ENCODE measurements at regions not wholly inside any gene's neighbourhood (a gene's known extent, or its start where the extent isn't known, plus 50 kb on each side); places are given as distances from the start of the nearest gene placed in this dataset.
A peak's percentile ranks its signal among the peaks of the same experiment; 100 is the strongest.

GRCh38 chr1:14031461-14031860, 331.5 kb downstream of the PRDM2 start:
- Mint-ChIP-seq H3K27me3 (peaks cover 10% of the 10 kb centered on the region), H3K4me1 (no peaks in the 10 kb centered on the region), H3K9me3 (no peaks in the 10 kb centered on the region), H3K4me3 (no peak overlapping the region), H3K36me3 (no peaks in the 10 kb centered on the region), H3K27ac (no peak overlapping the region)

GRCh38 chr1:14034506-14034905, 334.5 kb downstream of the PRDM2 start:
- peaks cover 12% of the 10 kb centered on the region for H3K27me3 Mint-ChIP-seq
- no peak overlapping the region for H3K4me3 Mint-ChIP-seq
- H3K4me1 Mint-ChIP-seq: no peaks in the 10 kb centered on the region

GRCh38 chr1:14037101-14037847, 337.3 kb downstream of the PRDM2 start:
- Mint-ChIP-seq H3K4me3 (no peak overlapping the region), H3K27ac (no peak overlapping the region), H3K36me3 (peaks cover 1% of the 10 kb centered on the region), H3K9me3 (peaks cover 8% of the 10 kb centered on the region), H3K27me3 (peaks cover 8% of the 10 kb centered on the region), H3K4me1 (no peaks in the 10 kb centered on the region)

More at GRCh38 chr1:14034506-14034905, 334.5 kb downstream of the PRDM2 start:
- Mint-ChIP-seq H3K9me3 (no peaks in the 10 kb centered on the region), H3K36me3 (no peaks in the 10 kb centered on the region), H3K27ac (no peak overlapping the region)

GRCh38 chr1:14039582-14040430, 339.8 kb downstream of the PRDM2 start:
- peaks cover 9% of the 10 kb centered on the region for H3K27me3 Mint-ChIP-seq
- H3K27ac Mint-ChIP-seq: no peak overlapping the region
- peaks cover 1% of the 10 kb centered on the region for H3K36me3 Mint-ChIP-seq
- peaks cover 18% of the 10 kb centered on the region for H3K9me3 Mint-ChIP-seq
- no peaks in the 10 kb centered on the region for H3K4me1 Mint-ChIP-seq
- H3K4me3 Mint-ChIP-seq: no peak overlapping the region

- H3K27ac Mint-ChIP-seq: no peak overlapping the region
- H3K4me1 Mint-ChIP-seq: no peaks in the 10 kb centered on the region
- H3K9me3 Mint-ChIP-seq: no peaks in the 10 kb centered on the region
- H3K4me3 Mint-ChIP-seq: no peak overlapping the region
- H3K36me3 Mint-ChIP-seq: no peaks in the 10 kb centered on the region
- peaks cover 14% of the 10 kb centered on the region for H3K27me3 Mint-ChIP-seq
Observed at GRCh38 chr1:14049965-14050364, 350.0 kb downstream of the PRDM2 start.

GRCh38 chr1:14055442-14056223, 355.6 kb downstream of the PRDM2 start:
- Mint-ChIP-seq H3K27me3 (peaks cover 10% of the 10 kb centered on the region), H3K4me1 (no peaks in the 10 kb centered on the region), H3K27ac (no peak overlapping the region), H3K4me3 (no peak overlapping the region), H3K36me3 (no peaks in the 10 kb centered on the region), H3K9me3 (no peaks in the 10 kb centered on the region)

- Mint-ChIP-seq H3K9me3 (no peaks in the 10 kb centered on the region), H3K4me3 (no peak overlapping the region), H3K36me3 (no peaks in the 10 kb centered on the region), H3K27me3 (peaks cover 11% of the 10 kb centered on the region), H3K27ac (no peak overlapping the region), H3K4me1 (no peaks in the 10 kb centered on the region)
Observed at GRCh38 chr1:14057640-14058039, 357.7 kb downstream of the PRDM2 start.

GRCh38 chr1:14061204-14061603, 361.2 kb downstream of the PRDM2 start:
- peaks cover 5% of the 10 kb centered on the region for H3K27me3 Mint-ChIP-seq
- H3K4me1 Mint-ChIP-seq: no peaks in the 10 kb centered on the region
- no peaks in the 10 kb centered on the region for H3K9me3 Mint-ChIP-seq
- no peaks in the 10 kb centered on the region for H3K36me3 Mint-ChIP-seq
- no peak overlapping the region for H3K27ac Mint-ChIP-seq
- H3K4me3 Mint-ChIP-seq: no peak overlapping the region

GRCh38 chr1:14061722-14062121, 361.7 kb downstream of the PRDM2 start:
- Mint-ChIP-seq H3K9me3 (no peaks in the 10 kb centered on the region), H3K4me1 (no peaks in the 10 kb centered on the region), H3K36me3 (no peaks in the 10 kb centered on the region), H3K27ac (no peak overlapping the region), H3K27me3 (peaks cover 5% of the 10 kb centered on the region), H3K4me3 (no peak overlapping the region)

GRCh38 chr1:14062669-14063068, 362.7 kb downstream of the PRDM2 start:
- peak overlapping the region; percentile 2 for H3K27ac Mint-ChIP-seq
- H3K4me1 Mint-ChIP-seq: no peaks in the 10 kb centered on the region
- peaks cover 8% of the 10 kb centered on the region for H3K27me3 Mint-ChIP-seq
- no peaks in the 10 kb centered on the region for H3K36me3 Mint-ChIP-seq
- no peak overlapping the region for H3K4me3 Mint-ChIP-seq
- no peaks in the 10 kb centered on the region for H3K9me3 Mint-ChIP-seq

GRCh38 chr1:14064649-14065442, 364.9 kb downstream of the PRDM2 start:
- H3K4me3 Mint-ChIP-seq: no peak overlapping the region
- no peak overlapping the region for H3K27ac Mint-ChIP-seq
- H3K4me1 Mint-ChIP-seq: no peaks in the 10 kb centered on the region
- H3K9me3 Mint-ChIP-seq: no peaks in the 10 kb centered on the region
- H3K27me3 Mint-ChIP-seq: peaks cover 5% of the 10 kb centered on the region
- H3K36me3 Mint-ChIP-seq: no peaks in the 10 kb centered on the region

- H3K27ac Mint-ChIP-seq: no peak overlapping the region
- H3K4me3 Mint-ChIP-seq: no peak overlapping the region
- H3K27me3 Mint-ChIP-seq: peaks cover 5% of the 10 kb centered on the region
- no peaks in the 10 kb centered on the region for H3K4me1 Mint-ChIP-seq
- H3K9me3 Mint-ChIP-seq: no peaks in the 10 kb centered on the region
- no peaks in the 10 kb centered on the region for H3K36me3 Mint-ChIP-seq
Observed at GRCh38 chr1:14065486-14065885, 365.5 kb downstream of the PRDM2 start.

- Mint-ChIP-seq H3K27ac (no peak overlapping the region), H3K9me3 (no peaks in the 10 kb centered on the region), H3K27me3 (peaks cover 4% of the 10 kb centered on the region), H3K4me1 (no peaks in the 10 kb centered on the region), H3K4me3 (no peak overlapping the region), H3K36me3 (no peaks in the 10 kb centered on the region)
Observed at GRCh38 chr1:14067036-14067435, 367.0 kb downstream of the PRDM2 start.

GRCh38 chr1:14067711-14068110, 367.7 kb downstream of the PRDM2 start:
- Mint-ChIP-seq H3K4me1 (no peaks in the 10 kb centered on the region), H3K9me3 (no peaks in the 10 kb centered on the region), H3K36me3 (no peaks in the 10 kb centered on the region), H3K27ac (no peak overlapping the region), H3K4me3 (no peak overlapping the region), H3K27me3 (peaks cover 4% of the 10 kb centered on the region)

GRCh38 chr1:14071581-14071980, 371.6 kb downstream of the PRDM2 start:
- Mint-ChIP-seq H3K4me1 (no peaks in the 10 kb centered on the region), H3K27ac (no peak overlapping the region), H3K4me3 (no peak overlapping the region), H3K36me3 (no peaks in the 10 kb centered on the region), H3K27me3 (peaks cover 5% of the 10 kb centered on the region), H3K9me3 (no peaks in the 10 kb centered on the region)

Measured in activated naive CD4-positive, alpha-beta T cell treated with anti-CD3 and anti-CD28 coated beads, Interleukin-2, amount 50 U/mL, for 24 hours (primary cell).